NCI-H2081 treated with DMSO at 0.1 percent for 48 hours (cell line): ENCODE measurements at regions not wholly inside any gene's neighbourhood (a gene's known extent, or its start where the extent isn't known, plus 50 kb on each side); places are given as distances from the start of the nearest gene placed in this dataset.

Experiments used
- DNase-seq: peaks from one replicate; lab custom pipeline; 2025; lab: John Stamatoyannopoulos, UW

GRCh38 chr9:7944572-7944971 lies 145.0 kb upstream of the DMAC1 start:
- no peak for DNase-seq

GRCh38 chr9:7937761-7938491 lies 138.3 kb upstream of the DMAC1 start:
- DNase-seq = no peak

GRCh38 chr9:7936996-7937395 lies 137.4 kb upstream of the DMAC1 start:
- no peak for DNase-seq

- DNase-seq = no peak
Measured at GRCh38 chr9:7936163-7936562, 136.6 kb upstream of the DMAC1 start.

GRCh38 chr9:7935681-7936080 lies 136.1 kb upstream of the DMAC1 start:
- no peak for DNase-seq

GRCh38 chr9:7932767-7933166 lies 133.2 kb upstream of the DMAC1 start:
- DNase-seq = no peak

GRCh38 chr9:7930613-7931012 lies 131.0 kb upstream of the DMAC1 start:
- DNase-seq = no peak

GRCh38 chr9:7921545-7922197 lies 122.1 kb upstream of the DMAC1 start:
- no peak for DNase-seq

- no peak for DNase-seq
Measured at GRCh38 chr9:7912037-7912535, 112.5 kb upstream of the DMAC1 start.

GRCh38 chr9:7910426-7911020 lies 110.9 kb upstream of the DMAC1 start:
- no peak for DNase-seq

GRCh38 chr9:7909537-7909936 lies 110.0 kb upstream of the DMAC1 start:
- DNase-seq = no peak

- no peak for DNase-seq
Measured at GRCh38 chr9:7907551-7908337, 108.2 kb upstream of the DMAC1 start.

- DNase-seq = no peak
Measured at GRCh38 chr9:7906783-7907550, 107.4 kb upstream of the DMAC1 start.

- no peak for DNase-seq
Measured at GRCh38 chr9:7901621-7902020, 102.0 kb upstream of the DMAC1 start.

GRCh38 chr9:7900541-7900940 lies 101.0 kb upstream of the DMAC1 start:
- no peak for DNase-seq

- DNase-seq = no peak
Measured at GRCh38 chr9:7899753-7900152, 100.2 kb upstream of the DMAC1 start.

- no peak for DNase-seq
Measured at GRCh38 chr9:7894231-7894630, 94.7 kb upstream of the DMAC1 start.

GRCh38 chr9:7892975-7893374 lies 93.4 kb upstream of the DMAC1 start:
- no peak for DNase-seq

- DNase-seq = no peak
Measured at GRCh38 chr9:7879551-7880245, 80.1 kb upstream of the DMAC1 start.

- no peak for DNase-seq
Measured at GRCh38 chr9:7871977-7872730, 72.6 kb upstream of the DMAC1 start.
